Keratinocyte (primary cell): ENCODE measurements at regions not wholly inside any gene's neighbourhood (a gene's known extent, or its start where the extent isn't known, plus 50 kb on each side); places are given as distances from the start of the nearest gene placed in this dataset.

Experiments
- DNase-seq: peaks from one replicate; pipeline ENCODE4 v3.0.0-alpha.2; 2011; ENCODE audit warnings: low read depth, missing footprints, low spot score
- FAIRE-seq: peaks from 2 replicates; lab custom pipeline; 2011; peaks lifted over from hg19 to GRCh38; lab: Jason Lieb, UNC
- H2AFZ ChIP-seq: 2 replicates; pipeline ENCODE4 v1.6.0; 2012; ENCODE audit warnings: low read length, control low read depth, inconsistent platforms; ENCODE audit not compliant: control insufficient read depth
- H3K27ac ChIP-seq: 2 replicates; pipeline ENCODE4 v1.5.1; 2011; ENCODE audit warnings: low read length; ENCODE audit not compliant: control insufficient read depth, insufficient read depth
- H3K27me3 ChIP-seq: 3 replicates; pipeline ENCODE4 v1.6.0; 2011; ENCODE audit warnings: low read length; ENCODE audit not compliant: control insufficient read depth, insufficient read depth; ENCODE audit errors: extremely low read depth
- H3K36me3 ChIP-seq, 2 experiments: 2 replicates in 1 of 2; 3 replicates in 1 of 2; pipeline ENCODE4 v1.5.1; 2011; ENCODE audit warnings: low read length in 2 of 2, mild to moderate bottlenecking in 1 of 2; ENCODE audit not compliant: control insufficient read depth in 2 of 2, insufficient read depth in 2 of 2; ENCODE audit errors: extremely low read depth in 1 of 2
- H3K4me1 ChIP-seq: 3 replicates; pipeline ENCODE4 v1.5.1; 2011; ENCODE audit warnings: low read length; ENCODE audit not compliant: control insufficient read depth, insufficient read depth; ENCODE audit errors: extremely low read depth
- H3K4me2 ChIP-seq: 3 replicates; pipeline ENCODE4 v1.6.0; 2011; ENCODE audit warnings: low read depth, low read length; ENCODE audit not compliant: control insufficient read depth, insufficient read depth; ENCODE audit errors: extremely low read depth
- H3K4me3 ChIP-seq, 3 experiments: fragments of 200-600 bp in 1 of 3; sonication (generic) in 1 of 3; 2 replicates in 2 of 3; 3 replicates in 1 of 3; pipeline ENCODE4 v1.5.1; 2011 to 2016; ENCODE audit warnings: low read length in 3 of 3, mild to moderate bottlenecking in 3 of 3, control low read depth in 2 of 3, inconsistent platforms in 1 of 3, low read depth in 1 of 3, mixed read lengths in 1 of 3, mixed run types in 1 of 3, moderate library complexity in 1 of 3; ENCODE audit not compliant: control insufficient read depth in 2 of 3, insufficient read depth in 2 of 3; ENCODE audit errors: extremely low read depth in 1 of 3
- H3K79me2 ChIP-seq: 2 replicates; pipeline ENCODE4 v1.6.0; 2012; ENCODE audit warnings: low read length; ENCODE audit not compliant: control insufficient read depth, insufficient read depth
- H3K9ac ChIP-seq: 3 replicates; pipeline ENCODE4 v1.6.0; 2011; ENCODE audit warnings: low read length; ENCODE audit not compliant: control insufficient read depth, insufficient read depth; ENCODE audit errors: extremely low read depth
- H3K9me1 ChIP-seq: 3 replicates; pipeline ENCODE4 v1.6.0; 2011; ENCODE audit warnings: low read length; ENCODE audit not compliant: control insufficient read depth, insufficient read depth; ENCODE audit errors: extremely low read depth
- H3K9me3 ChIP-seq: 2 replicates; pipeline ENCODE4 v1.5.1; 2012; ENCODE audit warnings: low read depth, low read length; ENCODE audit not compliant: control insufficient read depth
- H4K20me1 ChIP-seq: 3 replicates; pipeline ENCODE4 v1.6.0; 2011; ENCODE audit warnings: low read length; ENCODE audit not compliant: control insufficient read depth, insufficient read depth; ENCODE audit errors: extremely low read depth
- EZH2 ChIP-seq: IDR thresholded peaks from one replicate; pipeline ENCODE4 v1.6.1; 2012; ENCODE audit warnings: inconsistent platforms, mild to moderate bottlenecking, low read length, moderate library complexity
- dilution Hi-C: fragments of 300-500 bp; cut with MboI; formaldehyde crosslinking; loops from one replicate; pipeline ENCODE4 v1.7.0; 2020; ENCODE audit warnings: low sequenced_read_pairs; ENCODE audit not compliant: extremely low pct_ligation_motif_present
- TF ChIP-seq, protein P1 (sequence below), 3 experiments: IDR thresholded peaks in 1 of 3; conservative IDR thresholded peaks in 1 of 3; optimal IDR thresholded peaks in 1 of 3; 2 replicates in 2 of 3; 3 replicates in 1 of 3; pipeline versions ENCODE3 to v1.5.1; 2011; ENCODE audit warnings: low read length in 3 of 3, mild to moderate bottlenecking in 3 of 3, moderate library complexity in 2 of 3, control low read depth in 1 of 3, inconsistent platforms in 1 of 3; ENCODE audit not compliant: insufficient read depth in 2 of 3; ENCODE audit errors: extremely low read depth in 1 of 3

DNA sequence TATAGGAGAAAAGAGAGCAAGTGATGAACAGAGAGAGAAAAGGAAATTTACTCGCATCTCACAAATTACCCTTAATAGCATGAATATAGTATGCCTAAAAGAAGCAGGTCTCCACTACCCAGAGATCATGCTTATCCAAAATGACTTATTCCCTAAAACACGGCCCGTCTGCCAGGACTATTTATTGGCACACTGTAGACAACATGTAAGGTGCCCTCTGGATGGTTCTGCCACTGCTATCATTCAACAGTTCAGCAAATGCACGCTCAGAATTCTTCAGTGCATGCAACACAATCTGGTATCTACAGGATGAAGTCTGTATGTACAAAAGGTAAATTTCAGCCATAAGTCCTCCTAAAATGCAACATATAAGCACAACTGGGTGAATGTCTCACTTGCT, 465.8 kb downstream of the SHQ1 start:
- Histone ChIP-seq H3K9me3 (no peaks in the 10 kb centered on the region), H3K36me3 (peaks cover 5 to 10% of the 10 kb centered on the region in 2 experiments), H3K4me1 (peaks cover 33% of the 10 kb centered on the region), H3K79me2 (peaks cover 59% of the 10 kb centered on the region), H3K4me2 (no peak overlapping the region), H3K9ac (no peak overlapping the region), H4K20me1 (peaks cover 23% of the 10 kb centered on the region), H2AFZ (no peak overlapping the region), H3K27me3 (no peaks in the 10 kb centered on the region), H3K4me3 (no peak overlapping the region), H3K9me1 (peaks cover 7% of the 10 kb centered on the region), H3K27ac (no peak overlapping the region)
- no peak for DNase-seq
- TF ChIP-seq, protein P1, sequence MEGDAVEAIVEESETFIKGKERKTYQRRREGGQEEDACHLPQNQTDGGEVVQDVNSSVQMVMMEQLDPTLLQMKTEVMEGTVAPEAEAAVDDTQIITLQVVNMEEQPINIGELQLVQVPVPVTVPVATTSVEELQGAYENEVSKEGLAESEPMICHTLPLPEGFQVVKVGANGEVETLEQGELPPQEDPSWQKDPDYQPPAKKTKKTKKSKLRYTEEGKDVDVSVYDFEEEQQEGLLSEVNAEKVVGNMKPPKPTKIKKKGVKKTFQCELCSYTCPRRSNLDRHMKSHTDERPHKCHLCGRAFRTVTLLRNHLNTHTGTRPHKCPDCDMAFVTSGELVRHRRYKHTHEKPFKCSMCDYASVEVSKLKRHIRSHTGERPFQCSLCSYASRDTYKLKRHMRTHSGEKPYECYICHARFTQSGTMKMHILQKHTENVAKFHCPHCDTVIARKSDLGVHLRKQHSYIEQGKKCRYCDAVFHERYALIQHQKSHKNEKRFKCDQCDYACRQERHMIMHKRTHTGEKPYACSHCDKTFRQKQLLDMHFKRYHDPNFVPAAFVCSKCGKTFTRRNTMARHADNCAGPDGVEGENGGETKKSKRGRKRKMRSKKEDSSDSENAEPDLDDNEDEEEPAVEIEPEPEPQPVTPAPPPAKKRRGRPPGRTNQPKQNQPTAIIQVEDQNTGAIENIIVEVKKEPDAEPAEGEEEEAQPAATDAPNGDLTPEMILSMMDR (optimal IDR thresholded peaks at IDR 0.05 in 1 of 3, IDR thresholded peaks at IDR 0.05 in 1 of 3, conservative IDR thresholded peaks at IDR 0.05 in 1 of 3; ENCODE audit: extremely low read depth in 1 of 3, insufficient read depth in 2 of 3, low read length in 3 of 3) = no peak
- no peak for TF ChIP-seq EZH2
- dilution Hi-C loops = no loop called here
- no peak for FAIRE-seq

- FAIRE-seq (no peak), DNase-seq (no peak)
- H3K4me3 ChIP-seq = no peak overlapping the region
- dilution Hi-C loops = no loop called here
- H3K9me3 ChIP-seq = no peaks in the 10 kb centered on the region
- peaks cover 23% of the 10 kb centered on the region for H4K20me1 ChIP-seq
- no peak overlapping the region for H2AFZ ChIP-seq
- no peak overlapping the region for H3K9ac ChIP-seq
- H3K79me2 ChIP-seq = peaks cover 53% of the 10 kb centered on the region
- H3K9me1 ChIP-seq = peaks cover 7% of the 10 kb centered on the region
- peaks cover 5 to 10% of the 10 kb centered on the region in 2 experiments for H3K36me3 ChIP-seq
- no peak for TF ChIP-seq EZH2
- TF ChIP-seq, protein P1 (optimal IDR thresholded peaks at IDR 0.05 in 1 of 3, IDR thresholded peaks at IDR 0.05 in 1 of 3, conservative IDR thresholded peaks at IDR 0.05 in 1 of 3; ENCODE audit: extremely low read depth in 1 of 3, insufficient read depth in 2 of 3, low read length in 3 of 3) = no peak
- H3K27ac ChIP-seq = no peak overlapping the region
- peaks cover 33% of the 10 kb centered on the region for H3K4me1 ChIP-seq
- no peak overlapping the region for H3K4me2 ChIP-seq
- H3K27me3 ChIP-seq = no peaks in the 10 kb centered on the region
These were observed 466.7 kb downstream of the SHQ1 start for GRCh38 chr3:72381584-72381983.
